Islet precursor cell (in vitro differentiated cells): ENCODE measurements at regions not wholly inside any gene's neighbourhood (a gene's known extent, or its start where the extent isn't known, plus 50 kb on each side); places are given as distances from the start of the nearest gene placed in this dataset.
"Not testable (repeated sequence)": the region's sequence is repeated elsewhere in the genome, so short reads cannot be mapped to it uniquely, and the experiment has no call there.

Source experiments
- DNase-seq: peaks from one replicate; pipeline ENCODE4 v3.0.0-alpha.2; 2018

- DNase-seq, result no peak
Measured at GRCh38 chr18:46179306-46179705, 75.1 kb downstream of the HAUS1 start.

- no peak for DNase-seq
Measured at GRCh38 chr18:46182633-46183358, 78.6 kb downstream of the HAUS1 start.

GRCh38 chr18:46184296-46184695 is 80.1 kb downstream of the HAUS1 start:
- not testable (repeated sequence) for DNase-seq

- DNase-seq, result no peak
Measured at GRCh38 chr18:46184727-46185126, 80.5 kb downstream of the HAUS1 start.

GRCh38 chr18:46190667-46191066 is 86.5 kb downstream of the HAUS1 start:
- no peak for DNase-seq

GRCh38 chr18:46196627-46197243 is 92.5 kb downstream of the HAUS1 start:
- peak; percentile 62 for DNase-seq

- DNase-seq, result no peak
Measured at GRCh38 chr18:46199515-46200147, 95.4 kb downstream of the HAUS1 start.

- not testable (repeated sequence) for DNase-seq
Measured at GRCh38 chr18:46200178-46201055, 96.2 kb downstream of the HAUS1 start.

GRCh38 chr18:46204143-46204542 is 100.0 kb downstream of the HAUS1 start:
- DNase-seq, result no peak

- no peak for DNase-seq
Measured at GRCh38 chr18:46207985-46208384, 103.8 kb downstream of the HAUS1 start.

- DNase-seq, result no peak
Measured at GRCh38 chr18:46209161-46209560, 105.0 kb downstream of the HAUS1 start.

- no peak for DNase-seq
Measured at GRCh38 chr18:46211816-46212215, 107.6 kb downstream of the HAUS1 start.

- DNase-seq, result no peak
Measured at GRCh38 chr18:46212398-46212797, 108.2 kb downstream of the HAUS1 start.

- DNase-seq, result no peak
Measured at GRCh38 chr18:46213295-46213694, 109.1 kb downstream of the HAUS1 start.

GRCh38 chr18:46214435-46214834 is 110.2 kb downstream of the HAUS1 start:
- DNase-seq, result no peak

GRCh38 chr18:46215902-46216723 is 111.9 kb downstream of the HAUS1 start:
- no peak for DNase-seq

GRCh38 chr18:46220116-46220515 is 115.9 kb downstream of the HAUS1 start:
- DNase-seq, result no peak

GRCh38 chr18:46222093-46222492 is 117.9 kb downstream of the HAUS1 start:
- DNase-seq, result no peak

GRCh38 chr18:46222710-46223360 is 118.7 kb downstream of the HAUS1 start:
- no peak for DNase-seq

- DNase-seq, result no peak
Measured at GRCh38 chr18:46224181-46224775, 120.1 kb downstream of the HAUS1 start.

- no peak for DNase-seq
Measured at GRCh38 chr18:46226461-46226860, 122.3 kb downstream of the HAUS1 start.
